ENCODE measurements at regions not wholly inside any gene's neighbourhood (a gene's known extent, or its start where the extent isn't known, plus 50 kb on each side); places are given as distances from the start of the nearest gene placed in this dataset.

- peaks cover 0 to 2% (median 0%) of the 10 kb centered on the region in 4 donors for H3K27me3 ChIP-seq (ENCODE audit: control insufficient read depth in 4 of 4, insufficient read depth in 4 of 4, low read length in 3 of 4)
- no peaks in the 10 kb centered on the region for H3K36me3 ChIP-seq (ENCODE audit: control insufficient read depth in 4 of 4, insufficient read depth in 3 of 4, low read depth in 1 of 4, low read length in 3 of 4)
- H3K9me3 ChIP-seq (ENCODE audit: control insufficient read depth in 4 of 4, low read length in 3 of 4), result no peaks in the 10 kb centered on the region
- WGBS, result 76% methylated on average over 26 of the region's 26 CpGs
- no peak overlapping the region for H3K4me3 ChIP-seq (ENCODE audit: low read depth in 1 of 3, low read length in 3 of 3)
- no peak overlapping the region for H3K27ac ChIP-seq (ENCODE audit: low read depth in 1 of 2, low read length in 2 of 2)
- H3K9ac ChIP-seq (ENCODE audit: low read depth in 1 of 2, low read length in 2 of 2), result no peak overlapping the region
- peaks cover 0 to 2% (median 0%) of the 10 kb centered on the region in 4 donors for H3K4me1 ChIP-seq (ENCODE audit: control insufficient read depth in 4 of 4, insufficient read depth in 4 of 4, low read length in 3 of 4)
- no peak for DNase-seq (ENCODE audit: low spot score)
- TF ChIP-seq FOXA2 (IDR thresholded peaks at IDR 0.05), result no peak
- no peak for TF ChIP-seq REST (IDR thresholded peaks at IDR 0.05)
- TF ChIP-seq, protein P1, sequence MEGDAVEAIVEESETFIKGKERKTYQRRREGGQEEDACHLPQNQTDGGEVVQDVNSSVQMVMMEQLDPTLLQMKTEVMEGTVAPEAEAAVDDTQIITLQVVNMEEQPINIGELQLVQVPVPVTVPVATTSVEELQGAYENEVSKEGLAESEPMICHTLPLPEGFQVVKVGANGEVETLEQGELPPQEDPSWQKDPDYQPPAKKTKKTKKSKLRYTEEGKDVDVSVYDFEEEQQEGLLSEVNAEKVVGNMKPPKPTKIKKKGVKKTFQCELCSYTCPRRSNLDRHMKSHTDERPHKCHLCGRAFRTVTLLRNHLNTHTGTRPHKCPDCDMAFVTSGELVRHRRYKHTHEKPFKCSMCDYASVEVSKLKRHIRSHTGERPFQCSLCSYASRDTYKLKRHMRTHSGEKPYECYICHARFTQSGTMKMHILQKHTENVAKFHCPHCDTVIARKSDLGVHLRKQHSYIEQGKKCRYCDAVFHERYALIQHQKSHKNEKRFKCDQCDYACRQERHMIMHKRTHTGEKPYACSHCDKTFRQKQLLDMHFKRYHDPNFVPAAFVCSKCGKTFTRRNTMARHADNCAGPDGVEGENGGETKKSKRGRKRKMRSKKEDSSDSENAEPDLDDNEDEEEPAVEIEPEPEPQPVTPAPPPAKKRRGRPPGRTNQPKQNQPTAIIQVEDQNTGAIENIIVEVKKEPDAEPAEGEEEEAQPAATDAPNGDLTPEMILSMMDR (IDR thresholded peaks at IDR 0.05; ENCODE audit: low read depth, low read length, missing input control), result no peak
- TF ChIP-seq, protein P2, sequence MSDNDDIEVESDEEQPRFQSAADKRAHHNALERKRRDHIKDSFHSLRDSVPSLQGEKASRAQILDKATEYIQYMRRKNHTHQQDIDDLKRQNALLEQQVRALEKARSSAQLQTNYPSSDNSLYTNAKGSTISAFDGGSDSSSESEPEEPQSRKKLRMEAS (IDR thresholded peaks at IDR 0.05), result no peak
- no peak for TF ChIP-seq TAF1 (conservative IDR thresholded peaks at IDR 0.05)
- no peak for TF ChIP-seq RAD21 (IDR thresholded peaks at IDR 0.05)
- no peak for TF ChIP-seq GABPA (IDR thresholded peaks at IDR 0.05 in 1 of 2, conservative IDR thresholded peaks at IDR 0.05 in 1 of 2)
- no peak for TF ChIP-seq FOXA1 (IDR thresholded peaks at IDR 0.05)
- TF ChIP-seq NR2F2 (IDR thresholded peaks at IDR 0.05), result no peak
- TF ChIP-seq ZBTB33 (IDR thresholded peaks at IDR 0.05), result no peak
- no peak for TF ChIP-seq SP1 (IDR thresholded peaks at IDR 0.05)
- no peak for TF ChIP-seq JUND (IDR thresholded peaks at IDR 0.05)
- no peak for TF ChIP-seq HNF4G (IDR thresholded peaks at IDR 0.05)
These were observed 560.0 kb downstream of the BNC2 start for GRCh38 chr9:16310278-16311110.

DNA sequence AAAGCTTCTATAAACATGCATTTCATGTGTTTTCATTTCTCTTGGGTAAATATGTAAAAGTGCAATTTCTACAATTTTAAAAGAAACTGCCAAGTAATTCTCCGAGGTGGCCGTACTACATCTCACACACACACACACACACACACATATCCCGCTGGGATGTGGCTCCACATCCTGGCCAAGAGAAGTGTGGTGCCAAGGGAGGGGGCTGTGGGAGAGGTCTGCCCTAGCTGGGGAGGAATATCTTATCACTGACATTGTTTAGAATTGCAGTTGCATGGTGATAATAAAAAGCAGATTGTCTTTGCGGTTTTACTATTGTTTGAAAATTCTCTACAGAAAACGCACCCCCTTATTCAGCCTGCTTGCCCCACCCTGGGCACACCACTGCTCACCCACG, 558.4 kb downstream of the BNC2 start:
- peaks cover 0 to 8% (median 5%) of the 10 kb centered on the region in 4 donors for H3K4me1 ChIP-seq (ENCODE audit: control insufficient read depth in 4 of 4, insufficient read depth in 4 of 4, low read length in 3 of 4)
- 67% methylated on average over 6 of the region's 6 CpGs for WGBS

More for the DNA sequence above, 558.4 kb downstream of the BNC2 start:
- no peaks in the 10 kb centered on the region for H3K36me3 ChIP-seq (ENCODE audit: control insufficient read depth in 4 of 4, insufficient read depth in 3 of 4, low read depth in 1 of 4, low read length in 3 of 4)
- TF ChIP-seq FOXA1 (IDR thresholded peaks at IDR 0.05), result no peak
- no peak for TF ChIP-seq ZBTB33 (IDR thresholded peaks at IDR 0.05)
- TF ChIP-seq TAF1 (conservative IDR thresholded peaks at IDR 0.05), result no peak
- TF ChIP-seq EGR1 (IDR thresholded peaks at IDR 0.05; ENCODE audit: low read depth in 2 of 2), result no peak
- no peak for TF ChIP-seq HNF4A (conservative IDR thresholded peaks at IDR 0.05)
- no peak for TF ChIP-seq YY1 (IDR thresholded peaks at IDR 0.05)
- no peak for TF ChIP-seq REST (IDR thresholded peaks at IDR 0.05)
- no peak for TF ChIP-seq RAD21 (IDR thresholded peaks at IDR 0.05)
- TF ChIP-seq, protein P2 (IDR thresholded peaks at IDR 0.05), result no peak
- TF ChIP-seq FOXA2 (IDR thresholded peaks at IDR 0.05), result no peak
- TF ChIP-seq NR2F2 (IDR thresholded peaks at IDR 0.05), result no peak
- no peak for TF ChIP-seq GABPA (IDR thresholded peaks at IDR 0.05 in 1 of 2, conservative IDR thresholded peaks at IDR 0.05 in 1 of 2)
- TF ChIP-seq HNF4G (IDR thresholded peaks at IDR 0.05), result no peak
- no peak for TF ChIP-seq JUND (IDR thresholded peaks at IDR 0.05)
- H3K4me3 ChIP-seq (ENCODE audit: low read depth in 1 of 3, low read length in 3 of 3), result no peak overlapping the region
- H3K9me3 ChIP-seq (ENCODE audit: control insufficient read depth in 4 of 4, low read length in 3 of 4), result no peaks in the 10 kb centered on the region
- H3K27me3 ChIP-seq (ENCODE audit: control insufficient read depth in 4 of 4, insufficient read depth in 4 of 4, low read length in 3 of 4), result peaks cover 0 to 2% (median 0%) of the 10 kb centered on the region in 4 donors
- no peak overlapping the region for H3K9ac ChIP-seq (ENCODE audit: low read depth in 1 of 2, low read length in 2 of 2)
- no peak for DNase-seq (ENCODE audit: low spot score)
- no peak overlapping the region for H3K27ac ChIP-seq (ENCODE audit: low read depth in 1 of 2, low read length in 2 of 2)

Data from liver (tissue), 8 donors.